CD4-positive, alpha-beta T cell treated with Interleukin-15 for 1 hour (primary cell): ENCODE measurements at regions not wholly inside any gene's neighbourhood (a gene's known extent, or its start where the extent isn't known, plus 50 kb on each side); places are given as distances from the start of the nearest gene placed in this dataset.

Source experiments
- DNase-seq: peaks from one replicate; pipeline ENCODE4 v3.0.0-alpha.2; 2020

DNA sequence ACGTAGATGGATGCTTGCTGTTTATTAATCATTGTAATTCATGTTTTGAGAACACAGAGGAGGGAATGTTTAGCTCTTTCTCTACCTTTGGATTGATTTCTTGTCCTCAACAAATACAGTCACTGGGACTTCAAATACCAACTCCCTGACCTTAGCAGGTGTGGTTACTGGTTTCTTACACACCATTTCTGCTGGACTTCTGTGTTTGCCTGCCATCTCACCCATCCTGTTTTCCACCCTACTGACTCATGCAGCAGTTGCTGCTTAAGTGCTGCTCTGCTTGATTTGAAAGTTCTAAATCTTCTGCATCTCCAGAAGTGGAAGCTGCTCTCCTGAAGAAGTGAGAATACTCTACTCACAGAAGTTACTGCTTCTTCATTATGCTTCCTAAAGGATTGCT lies 170.3 kb downstream of the ZPLD1 start:
- no peak for DNase-seq

DNA sequence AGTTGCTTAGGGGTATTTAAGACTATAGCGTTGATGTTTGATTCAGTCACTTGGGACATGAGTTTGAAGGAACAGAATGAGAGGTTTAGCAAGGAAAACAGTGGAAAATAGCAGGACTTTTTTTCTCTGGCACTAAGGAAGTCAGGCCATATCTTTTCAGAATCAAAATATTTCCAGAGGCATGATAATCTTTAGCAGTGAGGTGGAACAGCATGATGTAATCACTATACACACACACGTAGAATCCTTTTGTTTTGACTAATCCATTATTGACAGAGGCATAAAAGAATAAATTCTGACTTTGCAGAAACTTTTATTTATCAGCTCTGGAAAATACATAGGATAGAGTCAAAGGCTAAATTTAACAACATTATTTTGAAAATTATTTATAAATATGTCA lies 174.1 kb downstream of the ZPLD1 start:
- DNase-seq: no peak

DNA sequence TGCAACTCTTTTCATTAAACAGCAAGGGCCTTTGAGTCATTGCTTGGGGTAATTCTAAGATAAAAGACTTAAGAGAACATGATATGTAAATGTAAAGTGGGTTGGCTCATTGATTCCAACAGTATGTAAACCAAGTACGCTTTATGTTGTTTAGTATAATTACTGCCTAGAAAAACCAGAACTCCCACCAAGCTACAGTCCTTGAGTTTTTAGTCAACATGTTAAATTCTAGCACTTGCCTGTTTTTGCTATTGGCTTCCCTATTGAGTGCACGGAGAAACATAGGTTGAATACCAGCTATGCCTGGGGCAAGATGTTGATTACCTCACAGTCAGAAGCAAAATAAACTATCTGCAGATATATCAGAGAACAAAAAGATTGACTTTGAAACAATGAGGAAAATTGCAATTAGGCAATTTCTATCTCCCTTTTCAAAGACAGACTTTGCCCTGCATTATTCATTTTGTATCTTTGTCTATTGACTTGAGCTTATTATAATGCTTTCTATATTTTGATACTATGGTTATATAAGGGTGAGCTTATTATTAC lies 179.3 kb downstream of the ZPLD1 start:
- DNase-seq: no peak

DNA sequence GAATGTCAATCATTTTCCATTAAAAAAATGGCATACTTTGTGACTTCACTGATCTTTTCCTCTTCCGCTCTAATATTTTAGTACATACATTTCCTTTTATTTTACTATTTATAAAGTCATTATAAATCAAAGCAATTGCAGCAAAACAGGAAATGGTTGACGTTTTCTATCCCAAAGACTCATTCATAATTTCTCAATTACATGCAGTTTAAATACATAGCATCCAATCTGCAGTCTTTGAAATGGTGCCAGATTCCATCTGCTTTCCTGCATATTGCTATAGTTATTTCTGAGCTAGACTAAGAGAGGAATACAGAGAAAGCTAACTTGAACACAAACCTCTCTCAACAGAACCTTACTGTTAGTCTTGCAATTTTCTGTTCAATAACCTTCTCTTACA lies 179.8 kb downstream of the ZPLD1 start:
- no peak for DNase-seq

DNA sequence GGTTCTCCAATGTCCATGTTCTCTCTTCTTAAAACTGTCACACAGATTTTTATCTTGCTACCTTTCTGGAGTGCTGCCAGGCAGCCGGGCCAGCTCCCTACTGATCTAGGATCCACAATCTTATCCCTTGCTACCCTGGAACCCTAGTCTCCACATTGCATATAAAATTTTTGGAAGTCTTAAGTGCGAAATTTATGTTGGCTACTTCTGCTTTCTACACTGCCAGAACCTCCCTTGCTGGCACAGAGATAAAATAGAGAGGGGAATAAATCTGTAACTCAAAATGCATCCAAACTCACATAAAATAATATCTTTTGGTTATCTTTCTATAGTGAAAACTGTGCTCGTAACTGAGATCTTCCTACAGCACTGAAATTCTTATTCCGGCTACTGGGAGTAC lies 182.6 kb downstream of the ZPLD1 start:
- DNase-seq: no peak

DNA sequence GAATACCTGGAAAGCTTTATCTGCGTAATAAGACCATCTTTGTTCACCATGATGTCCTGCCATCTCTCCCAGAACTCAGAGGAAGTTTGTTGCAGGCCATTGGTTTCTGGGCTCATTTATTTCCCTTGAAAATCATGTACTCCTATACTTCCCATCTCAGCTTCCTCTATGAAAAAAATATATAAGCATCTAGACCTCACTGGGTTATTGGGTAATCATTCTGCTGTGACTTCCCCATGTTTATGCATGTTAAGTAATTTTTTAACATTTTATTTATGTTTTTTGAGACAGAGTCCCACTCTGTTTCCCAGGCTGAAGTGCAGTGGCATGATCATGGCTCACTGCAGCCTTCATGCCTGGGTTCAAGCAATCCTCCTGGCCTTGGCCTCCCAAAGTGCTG lies 184.5 kb downstream of the ZPLD1 start:
- no peak for DNase-seq

DNA sequence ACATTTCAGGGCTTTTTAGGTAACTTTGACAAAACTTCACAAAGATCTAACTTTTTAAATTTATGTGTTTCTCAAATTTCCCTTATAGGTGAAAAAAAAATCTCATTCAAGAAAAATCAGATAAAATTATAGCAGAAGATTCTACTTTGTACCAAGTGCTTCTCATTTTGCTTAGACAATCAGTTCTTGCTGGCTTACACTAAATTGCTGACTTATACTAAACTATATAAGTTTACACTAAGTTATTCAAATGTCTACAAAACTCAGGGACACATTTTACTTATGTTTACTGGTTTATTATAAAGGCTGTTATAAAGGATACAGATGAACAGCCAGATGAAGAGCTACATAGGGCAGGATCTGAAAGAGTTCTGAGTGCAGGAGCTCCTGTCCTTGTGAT lies 195.1 kb downstream of the ZPLD1 start:
- no peak for DNase-seq

DNA sequence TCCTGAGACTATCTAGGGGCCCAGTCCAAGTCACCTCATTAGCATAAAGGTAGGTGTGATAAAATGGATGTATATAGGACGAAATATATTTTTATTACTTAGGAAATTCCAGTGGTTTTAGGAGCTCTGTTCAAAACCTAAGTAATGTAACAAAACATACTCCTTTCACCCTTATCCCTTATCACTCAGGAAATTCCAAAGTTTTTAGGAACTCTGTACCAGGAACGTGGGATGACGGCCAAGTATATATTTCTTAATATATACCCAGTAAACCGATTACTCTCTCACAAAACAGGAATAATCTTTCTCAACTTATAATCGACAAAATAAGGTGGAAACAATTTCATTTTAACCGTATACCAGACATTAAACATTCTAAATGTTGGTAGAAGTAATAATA lies 195.7 kb downstream of the ZPLD1 start:
- no peak for DNase-seq

DNA sequence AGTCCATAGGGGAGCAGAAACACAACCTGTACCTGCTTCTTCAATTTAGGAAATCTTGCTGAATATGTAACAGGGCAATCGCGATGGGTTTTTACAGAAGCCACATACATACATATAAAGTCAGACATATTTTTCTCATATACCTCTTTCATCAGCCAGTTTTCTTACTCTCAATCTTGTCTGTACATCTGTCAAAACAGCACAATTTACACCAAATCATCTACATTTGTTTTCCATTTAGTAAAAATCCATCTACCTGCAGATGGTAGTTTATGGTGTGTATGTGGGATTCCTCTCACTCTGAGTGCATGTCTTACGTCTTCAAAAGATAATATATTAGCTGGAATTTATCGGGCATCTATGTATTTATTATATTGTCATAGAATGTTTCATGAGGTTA lies 208.7 kb downstream of the ZPLD1 start:
- DNase-seq: no peak

DNA sequence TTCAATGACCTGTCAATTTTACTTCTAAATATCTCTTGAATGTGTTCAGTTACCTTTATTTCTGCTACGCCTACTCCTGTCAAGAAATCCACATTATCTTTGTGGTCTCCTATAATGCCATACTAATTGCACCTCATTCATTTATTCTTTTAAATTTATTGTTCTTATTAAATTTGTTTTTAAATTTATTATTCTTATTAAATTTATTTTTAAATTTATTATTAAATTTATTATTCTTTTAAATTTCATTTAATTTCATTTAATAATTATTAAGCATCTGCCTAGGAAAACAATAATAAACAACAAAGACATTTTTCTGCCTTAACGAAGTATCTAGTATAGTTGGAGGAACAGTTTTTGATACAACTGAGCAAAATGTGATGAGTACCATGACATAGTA lies 211.7 kb downstream of the ZPLD1 start:
- DNase-seq: no peak

DNA sequence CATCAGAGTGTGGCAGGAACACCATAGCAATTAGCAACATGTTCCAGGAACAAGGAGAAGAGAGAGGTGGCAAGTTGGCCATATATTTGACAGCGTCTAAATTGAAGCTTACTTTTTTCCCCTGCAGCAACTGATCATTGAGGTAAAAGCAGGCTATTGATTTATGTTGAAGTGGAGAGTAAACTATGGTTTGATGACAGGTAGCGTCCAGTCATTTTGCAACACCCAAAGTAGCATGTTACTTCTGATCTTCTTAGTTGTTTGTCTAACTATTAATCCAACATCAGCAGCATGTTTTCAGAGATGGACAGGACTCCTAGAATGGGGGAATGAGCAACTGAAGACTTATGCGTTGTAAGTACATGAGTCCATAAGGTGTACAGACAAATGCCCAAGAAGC lies 225.8 kb downstream of the ZPLD1 start:
- DNase-seq: no peak

DNA sequence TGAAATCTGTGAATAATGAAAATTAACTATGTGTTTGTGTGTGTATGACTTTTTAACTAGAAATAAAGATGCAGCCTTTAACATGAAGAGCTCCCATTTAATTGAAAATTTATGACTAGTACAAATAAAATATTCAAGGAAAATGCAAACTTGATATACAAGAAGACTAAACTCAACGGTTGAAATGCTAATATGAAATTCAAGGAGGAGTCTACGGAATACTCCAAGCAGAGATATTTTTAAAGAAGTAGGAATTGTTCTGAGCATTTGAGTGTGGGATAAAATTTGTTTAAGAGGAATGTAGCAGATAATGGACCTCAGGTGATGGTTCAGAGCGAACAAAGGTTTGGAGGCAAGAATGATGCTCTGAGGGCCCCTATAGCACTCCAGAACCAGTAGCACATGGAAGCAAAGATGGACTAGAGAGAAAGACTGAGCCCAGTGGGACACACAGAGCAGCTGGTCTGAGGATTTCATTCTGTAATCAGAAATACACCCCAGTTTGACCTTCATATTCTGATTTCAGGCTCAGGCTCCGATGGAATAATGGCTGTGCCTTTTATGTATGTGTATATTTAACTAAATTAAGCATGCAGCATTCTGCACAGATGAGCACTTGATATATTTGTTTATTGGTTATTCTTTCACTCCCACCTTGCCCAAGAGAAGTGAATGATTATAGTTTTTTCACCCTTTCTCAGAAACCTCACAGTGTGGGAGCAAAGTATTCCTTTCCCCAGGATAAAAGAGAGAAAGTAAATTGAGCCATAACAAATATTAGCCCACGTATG lies 227.1 kb downstream of the ZPLD1 start:
- no peak for DNase-seq

DNA sequence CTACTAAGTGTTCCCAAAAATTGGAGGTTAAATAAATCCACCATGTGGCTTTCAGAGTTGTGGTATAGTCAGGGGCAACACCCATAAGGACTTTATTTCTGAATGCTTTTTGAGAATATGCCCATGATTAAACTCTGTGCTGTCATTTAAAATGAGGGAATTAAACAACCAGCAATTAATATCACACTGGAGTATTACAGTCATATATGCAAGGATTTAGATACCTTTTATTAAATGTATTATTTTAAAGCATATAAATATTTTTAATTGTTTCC lies 227.6 kb downstream of the ZPLD1 start:
- no peak for DNase-seq

DNA sequence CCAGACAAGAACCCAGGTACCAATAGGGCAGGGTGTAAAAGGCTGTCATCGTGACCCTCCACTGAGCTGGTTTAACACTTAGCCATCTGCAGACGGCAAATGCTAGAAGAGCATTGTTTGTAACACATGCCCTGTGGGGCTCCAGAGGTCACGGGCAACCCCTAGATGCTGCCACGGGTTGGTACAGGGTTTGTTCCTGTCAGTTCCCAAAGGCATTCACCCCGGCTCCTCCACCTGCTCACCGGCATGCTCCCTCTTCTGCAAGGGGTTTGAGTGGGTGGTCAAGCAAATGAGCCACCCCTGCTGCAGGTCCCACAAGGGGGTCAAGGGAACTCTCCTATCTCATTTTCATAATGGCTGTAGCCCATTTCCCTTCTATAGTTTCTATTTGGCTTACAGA lies 229.3 kb downstream of the ZPLD1 start:
- DNase-seq: no peak

DNA sequence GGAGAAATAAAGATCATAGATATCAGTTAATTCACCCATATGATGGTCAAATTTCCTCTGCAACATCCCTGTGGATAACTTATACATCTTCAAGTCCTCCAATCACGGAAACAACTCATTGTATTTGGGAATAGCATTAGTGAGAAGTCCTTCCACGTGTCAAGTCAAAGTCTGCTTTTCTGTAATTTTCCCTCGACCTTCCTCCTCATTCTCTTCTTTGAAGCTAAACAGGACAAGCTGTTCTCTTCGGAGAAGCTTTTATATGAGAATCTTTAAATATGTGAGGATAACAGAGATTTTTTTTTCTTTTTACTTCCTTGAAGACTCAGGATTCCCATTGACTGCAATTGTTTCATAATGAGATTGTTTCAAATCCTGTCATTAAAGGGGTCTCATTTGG lies 230.4 kb downstream of the ZPLD1 start:
- no peak for DNase-seq

DNA sequence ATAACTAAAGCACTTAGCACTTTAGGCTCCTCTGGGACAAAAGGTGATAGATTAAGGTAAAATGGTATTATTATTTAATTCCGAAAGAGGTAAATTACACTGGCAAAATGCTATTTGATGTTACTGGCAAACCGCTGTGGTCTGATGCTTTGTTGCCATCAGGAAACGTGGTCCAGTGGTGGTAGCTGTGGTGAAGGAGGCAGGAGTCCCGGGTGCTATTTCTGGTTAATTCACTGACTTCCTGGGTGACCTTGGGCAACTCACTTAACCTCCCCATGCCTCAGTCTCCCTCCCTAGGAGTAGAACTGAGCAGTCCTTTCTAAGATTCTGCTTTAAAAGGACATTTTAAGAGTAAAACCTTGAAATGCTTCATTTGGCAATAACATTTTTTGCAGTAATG lies 233.4 kb downstream of the ZPLD1 start:
- no peak for DNase-seq

DNA sequence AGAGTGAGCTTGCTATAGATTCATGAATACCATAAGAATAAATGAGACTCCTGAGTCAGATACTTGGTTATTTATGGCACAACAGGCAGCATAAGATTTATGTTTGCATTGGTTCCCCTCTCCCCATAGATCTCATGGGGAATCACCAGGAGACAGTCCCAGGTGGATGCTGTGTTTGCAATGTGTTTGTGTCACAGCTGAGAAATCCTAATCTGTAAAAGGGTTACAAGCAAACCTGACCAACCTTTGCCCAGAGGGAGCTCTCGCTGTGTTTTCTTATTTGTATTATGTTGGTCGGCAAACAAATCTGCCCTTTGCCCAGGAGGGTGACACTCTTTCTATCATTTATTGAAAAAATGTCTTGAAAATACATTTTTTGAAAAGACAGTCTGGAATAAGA lies 236.2 kb downstream of the ZPLD1 start:
- DNase-seq: no peak

DNA sequence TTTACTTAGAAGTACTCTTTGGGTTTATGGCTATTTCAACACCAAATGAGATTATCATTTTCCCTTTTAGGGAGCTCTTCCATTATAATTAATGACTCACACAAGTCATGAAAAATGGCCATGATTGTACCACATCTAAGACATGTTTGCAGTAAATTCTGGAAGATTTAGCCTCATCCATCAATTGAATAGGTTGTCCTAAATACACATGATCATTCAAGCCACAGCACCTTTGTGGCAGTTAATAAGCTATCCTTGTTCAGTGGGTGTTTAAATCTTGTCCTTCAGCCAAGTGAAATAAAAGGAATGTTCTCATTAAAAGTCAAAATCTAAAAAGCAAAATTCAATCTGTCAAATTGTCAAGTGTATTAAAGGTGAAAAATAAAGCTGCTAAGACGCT lies 237.5 kb downstream of the ZPLD1 start:
- DNase-seq: no peak

DNA sequence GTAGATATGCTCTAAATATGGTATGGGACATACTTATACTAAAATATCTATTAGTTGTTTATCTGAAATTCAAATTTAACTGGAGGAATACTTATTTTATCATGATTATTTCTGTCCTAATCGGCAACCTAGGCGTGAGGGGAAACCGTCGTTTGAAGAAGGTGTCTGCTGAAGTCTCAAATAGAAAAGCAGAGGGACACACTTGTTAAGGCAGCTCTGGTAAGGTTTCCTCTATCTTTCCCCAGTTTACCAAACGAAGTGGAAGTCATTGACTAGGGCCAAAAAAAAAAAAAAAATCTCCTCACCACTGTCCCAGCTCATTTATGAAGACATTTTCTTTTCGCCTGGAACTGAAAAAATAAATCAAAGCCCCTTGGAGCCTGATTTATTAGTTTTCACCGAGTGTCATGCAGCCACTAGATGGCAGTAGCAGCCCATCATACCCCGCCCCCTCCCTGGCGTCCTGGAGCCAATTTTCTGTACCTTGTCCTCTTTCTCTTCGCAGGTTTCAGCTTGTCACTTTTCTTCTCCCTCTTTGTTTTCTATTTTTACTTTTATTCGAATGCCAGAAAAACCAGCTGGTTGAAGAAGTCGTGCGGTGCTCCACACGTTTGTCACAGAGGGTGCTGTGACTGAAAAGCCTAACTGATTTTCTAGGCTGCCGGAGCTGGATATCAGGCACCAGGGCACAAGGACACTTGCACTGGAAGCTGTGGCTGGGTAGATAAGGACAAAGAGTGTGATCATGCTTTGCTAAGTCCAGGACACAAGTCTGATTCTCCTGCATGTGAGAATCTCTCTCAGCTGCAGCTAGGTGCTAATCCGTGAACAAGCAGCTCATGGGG lies 238.7 kb downstream of the ZPLD1 start:
- DNase-seq: peak; percentile 22

DNA sequence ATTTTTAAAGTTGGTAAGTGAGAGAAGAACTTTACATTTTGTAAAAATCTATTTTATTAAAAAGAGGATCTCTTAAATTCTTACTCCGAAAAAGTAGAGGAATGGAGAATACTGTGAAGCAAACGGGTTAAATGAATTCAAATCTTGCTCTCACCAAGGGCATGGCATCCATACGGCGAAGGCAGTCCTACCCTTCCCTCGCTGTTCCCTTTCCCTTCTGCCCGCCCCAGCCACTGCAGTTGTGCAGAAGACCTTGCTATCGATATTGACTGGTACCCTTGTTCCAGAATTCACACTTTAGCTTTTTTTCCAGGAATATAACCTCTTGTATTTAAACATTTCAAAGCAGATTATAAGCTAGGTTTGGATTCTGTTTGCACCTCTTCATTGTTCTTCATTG lies 239.5 kb downstream of the ZPLD1 start:
- DNase-seq: no peak

DNA sequence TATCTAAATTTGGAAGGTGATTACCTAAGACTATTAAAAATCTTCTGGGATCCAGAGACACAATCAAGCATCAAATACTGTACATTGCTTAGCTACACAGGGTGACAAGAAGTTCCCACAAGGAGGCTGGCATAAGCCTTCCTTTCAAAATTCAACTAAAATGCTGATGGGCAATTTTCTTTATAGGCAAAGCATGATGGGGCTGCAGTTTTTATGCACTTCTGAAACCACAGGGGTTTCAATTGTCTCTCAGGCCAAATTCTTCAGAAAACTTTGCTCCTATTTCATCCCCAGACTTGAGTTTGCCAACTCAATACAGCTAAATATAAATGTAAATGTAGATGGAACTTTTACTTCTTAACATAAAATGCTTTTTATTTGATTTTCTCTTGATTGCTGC lies 241.6 kb downstream of the ZPLD1 start:
- no peak for DNase-seq

DNA sequence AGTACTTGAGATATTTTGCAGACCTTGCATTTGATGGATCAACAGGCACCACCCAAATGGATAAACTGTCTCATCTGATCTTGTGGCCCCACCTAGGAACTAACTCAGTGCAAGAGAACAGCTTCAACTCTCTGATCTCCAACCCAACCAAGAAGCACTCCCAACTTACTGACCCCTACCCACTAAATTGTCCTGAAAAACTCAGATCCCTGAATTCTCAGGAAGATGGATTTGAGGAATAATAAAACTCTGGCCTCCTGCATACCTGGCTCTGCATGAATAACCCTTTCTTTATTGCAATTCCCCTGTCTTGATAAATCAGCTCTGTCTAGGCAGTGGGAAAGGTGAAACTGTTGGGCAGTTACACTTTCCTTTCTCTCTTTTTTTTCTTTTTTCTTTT lies 247.9 kb downstream of the ZPLD1 start:
- no peak for DNase-seq

DNA sequence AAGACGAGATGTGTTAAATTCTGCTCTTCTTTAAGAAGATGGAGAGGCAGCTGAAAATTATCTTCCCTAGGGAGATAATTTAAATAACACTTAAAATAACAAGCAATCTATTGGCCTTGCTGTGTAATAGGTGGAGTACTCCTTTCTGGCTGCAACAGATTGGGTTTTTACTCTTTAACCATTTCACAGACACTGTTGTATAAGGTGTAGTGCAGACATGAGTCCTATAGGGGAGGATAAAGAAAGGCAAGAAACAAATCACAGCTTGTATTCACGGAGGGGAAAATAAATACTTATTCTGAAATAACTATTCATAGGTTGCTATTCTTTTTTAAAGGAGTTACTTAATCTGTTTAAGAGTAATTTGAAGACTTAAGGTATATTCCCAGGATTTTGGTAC lies 252.0 kb downstream of the ZPLD1 start:
- no peak for DNase-seq

DNA sequence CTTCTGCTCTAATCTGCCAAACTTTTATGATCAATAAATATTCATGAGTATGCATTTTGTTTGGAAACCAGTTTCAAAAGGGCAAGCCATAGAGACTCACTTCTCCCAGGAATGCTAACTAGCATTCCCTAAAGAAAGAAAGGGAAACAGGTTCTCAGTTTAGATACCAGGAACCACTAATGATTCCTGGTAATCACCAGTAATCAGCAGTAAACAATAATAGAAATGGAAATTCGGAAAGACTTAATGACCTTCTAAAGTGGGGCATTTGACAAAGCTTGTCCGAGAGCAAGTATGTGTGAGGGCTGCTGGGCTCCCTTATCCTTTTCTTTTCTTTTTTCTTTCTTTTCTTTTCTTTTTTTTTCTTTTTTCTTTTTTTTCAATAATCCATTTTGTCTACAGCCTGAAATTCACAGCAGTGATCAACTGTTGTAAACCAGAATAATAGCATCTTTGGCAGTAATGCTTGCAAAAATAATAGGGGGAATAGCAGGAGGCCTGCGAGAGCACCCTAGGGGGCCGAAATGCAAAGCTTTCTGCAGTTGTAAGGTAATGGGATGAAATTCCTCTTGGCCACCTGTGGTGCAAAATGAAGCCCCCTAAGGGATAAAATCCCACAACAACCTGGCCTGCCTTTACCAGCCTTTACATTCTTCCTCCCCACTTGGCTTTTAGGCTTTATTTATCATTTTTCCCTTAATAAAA lies 253.2 kb downstream of the ZPLD1 start:
- no peak for DNase-seq
